GM23248 (cell line): ENCODE measurements at regions not wholly inside any gene's neighbourhood (a gene's known extent, or its start where the extent isn't known, plus 50 kb on each side); places are given as distances from the start of the nearest gene placed in this dataset.

ENCODE experiments used
- EZH2 ChIP-seq: fragments of 200-600 bp; sonication (generic); IDR thresholded peaks from 2 replicates; pipeline ENCODE4 v1.6.1; 2018; ENCODE audit warnings: antibody characterized with exemption, mild to moderate bottlenecking; ENCODE audit not compliant: insufficient read depth, poor library complexity, severe bottlenecking
- EZH2phosphoT487 ChIP-seq: fragments of 200-600 bp; sonication (generic); IDR thresholded peaks from 2 replicates; pipeline ENCODE4 v1.6.1; 2018; ENCODE audit warnings: antibody characterized with exemption, moderate library complexity, mild to moderate bottlenecking, low read depth; ENCODE audit not compliant: insufficient read depth

DNA sequence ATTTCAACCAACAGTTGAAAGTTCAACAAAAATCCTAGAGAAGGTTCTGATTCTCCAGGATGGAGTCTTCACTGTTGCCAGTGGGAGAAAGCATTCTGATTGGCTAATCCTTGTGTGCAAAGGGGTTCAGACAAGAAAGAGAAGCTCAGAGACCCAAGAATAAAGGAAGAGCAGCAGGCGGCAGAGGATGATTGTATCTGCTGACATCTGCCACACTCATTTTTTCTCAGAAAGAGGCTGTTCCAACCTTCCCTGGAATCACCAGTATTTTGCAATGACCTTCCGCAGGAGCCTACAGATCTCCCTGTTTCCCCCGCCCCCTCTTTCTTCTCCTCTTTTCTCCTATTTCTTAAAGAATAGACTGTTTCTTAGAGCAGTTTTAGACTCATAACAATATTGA is 376.7 kb downstream of the CDH26 start:
- TF ChIP-seq EZH2 (no peak), EZH2phosphoT487 (no peak)
